NCI-H748 treated with DMSO at 0.1 percent for 48 hours (cell line): ENCODE measurements at regions not wholly inside any gene's neighbourhood (a gene's known extent, or its start where the extent isn't known, plus 50 kb on each side); places are given as distances from the start of the nearest gene placed in this dataset.
A peak's percentile ranks its signal among the peaks of the same experiment; 100 is the strongest.
"Not testable (repeated sequence)": the region's sequence is repeated elsewhere in the genome, so short reads cannot be mapped to it uniquely, and the experiment has no call there.

Source experiments
- DNase-seq: peaks from one replicate; lab custom pipeline; 2025; lab: John Stamatoyannopoulos, UW

GRCh38 chr16:21516705-21517040 lies 82.7 kb upstream of the METTL9 start:
- not testable (repeated sequence) for DNase-seq

GRCh38 chr16:21517263-21517662 lies 82.1 kb upstream of the METTL9 start:
- not testable (repeated sequence) for DNase-seq

- not testable (repeated sequence) for DNase-seq
Observed at GRCh38 chr16:21519361-21520133, 79.8 kb upstream of the METTL9 start.

GRCh38 chr16:21520134-21521047 lies 79.0 kb upstream of the METTL9 start:
- DNase-seq = peak; percentile 38

- not testable (repeated sequence) for DNase-seq
Observed at GRCh38 chr16:21521048-21521389, 78.4 kb upstream of the METTL9 start.

GRCh38 chr16:21521390-21522143 lies 77.8 kb upstream of the METTL9 start:
- not testable (repeated sequence) for DNase-seq

GRCh38 chr16:21522846-21523245 lies 76.5 kb upstream of the METTL9 start:
- not testable (repeated sequence) for DNase-seq

GRCh38 chr16:21523411-21524067 lies 75.8 kb upstream of the METTL9 start:
- no peak for DNase-seq

- DNase-seq = no peak
Observed at GRCh38 chr16:21524068-21524751, 75.2 kb upstream of the METTL9 start.

- DNase-seq = not testable (repeated sequence)
Observed at GRCh38 chr16:21524752-21525028, 74.7 kb upstream of the METTL9 start.

GRCh38 chr16:21525029-21525895 lies 74.1 kb upstream of the METTL9 start:
- DNase-seq = not testable (repeated sequence)

- not testable (repeated sequence) for DNase-seq
Observed at GRCh38 chr16:21525956-21526922, 73.1 kb upstream of the METTL9 start.

- no peak for DNase-seq
Observed at GRCh38 chr16:21526923-21527807, 72.2 kb upstream of the METTL9 start.

- not testable (repeated sequence) for DNase-seq
Observed at GRCh38 chr16:21529060-21529658, 70.2 kb upstream of the METTL9 start.

GRCh38 chr16:21530729-21531383 lies 68.5 kb upstream of the METTL9 start:
- DNase-seq = not testable (repeated sequence)

- DNase-seq = not testable (repeated sequence)
Observed at GRCh38 chr16:21532996-21533395, 66.4 kb upstream of the METTL9 start.

- not testable (repeated sequence) for DNase-seq
Observed at GRCh38 chr16:21533474-21533873, 65.9 kb upstream of the METTL9 start.
